ENCODE measurements at regions not wholly inside any gene's neighbourhood (a gene's known extent, or its start where the extent isn't known, plus 50 kb on each side); places are given as distances from the start of the nearest gene placed in this dataset.

GRCh38 chrX:40976981-40977380 is 108.3 kb upstream of the USP9X start:
- Histone ChIP-seq H2AK5ac (ENCODE audit: insufficient read length, low read length) (no peak overlapping the region), H3K79me2 (ENCODE audit: insufficient read depth, low read length) (no peaks in the 10 kb centered on the region), H2BK5ac (ENCODE audit: insufficient read length, low read length) (no peak overlapping the region), H2AFZ (ENCODE audit: low read length) (no peak overlapping the region), H3K4me1 (ENCODE audit: insufficient read depth, low read length) (no peaks in the 10 kb centered on the region), H4K91ac (ENCODE audit: insufficient read length, low read depth, low read length) (no peak overlapping the region), H3K27me3 (ENCODE audit: insufficient read depth, low read length) (no peaks in the 10 kb centered on the region), H2BK12ac (ENCODE audit: insufficient read length, low read depth, low read length) (no peak overlapping the region), H3T11ph (ENCODE audit: low read length) (no peak overlapping the region), H3K9ac (ENCODE audit: extremely low read depth, insufficient read length, low read length) (no peak overlapping the region), H4K8ac (replicated peaks; ENCODE audit: insufficient read length, low read depth, low read length) (no peak overlapping the region), H4K20me1 (ENCODE audit: control insufficient read depth, insufficient read depth, insufficient read length) (no peaks in the 10 kb centered on the region), H2BK120ac (ENCODE audit: low read depth, low read length, poor library complexity, severe bottlenecking) (no peak overlapping the region), H3K23me2 (ENCODE audit: insufficient read length, low read depth, low read length, poor library complexity, severe bottlenecking) (no peaks in the 10 kb centered on the region), H3K56ac (ENCODE audit: insufficient read length, low read depth, low read length) (no peak overlapping the region), H2BK20ac (ENCODE audit: low read depth, low read length, poor library complexity, severe bottlenecking) (no peak overlapping the region), H3K4me2 (ENCODE audit: insufficient read depth, insufficient read length, low read length) (no peak overlapping the region), H2BK15ac (ENCODE audit: low read depth, low read length) (no peak overlapping the region), H3K14ac (ENCODE audit: insufficient read depth, low read length) (no peak overlapping the region), H4K5ac (ENCODE audit: insufficient read length, low read depth, low read length) (no peak overlapping the region), H3K27ac (ENCODE audit: insufficient read length, low read depth, low read length) (no peak overlapping the region), H3K9me3 (ENCODE audit: control insufficient read depth, low read depth, low read length) (no peaks in the 10 kb centered on the region), H3K79me1 (ENCODE audit: insufficient read depth, low read depth, low read length, poor library complexity, severe bottlenecking) (no peaks in the 10 kb centered on the region), H3K23ac (ENCODE audit: insufficient read length, low read depth, low read length) (no peak overlapping the region), H3K18ac (ENCODE audit: insufficient read length, low read depth, low read length) (no peak overlapping the region), H3K4ac (ENCODE audit: low read depth, low read length) (no peak overlapping the region)
- no peak overlapping the region for H3K4me3 Mint-ChIP-seq
- H3K9me3 Mint-ChIP-seq: peaks cover 65 to 68% of the 10 kb centered on the region in 2 experiments
- H3K27me3 Mint-ChIP-seq (ENCODE audit: low read depth): no peaks in the 10 kb centered on the region
- peaks cover 13 to 14% of the 10 kb centered on the region in 2 experiments for H3K4me1 Mint-ChIP-seq
- H3K36me3 Mint-ChIP-seq (ENCODE audit: insufficient read depth in 1 of 3, low read depth in 3 of 3): peaks cover 10 to 22% (median 18%) of the 10 kb centered on the region in 3 experiments; a peak in 6 of 7 replicates
- no peak overlapping the region for H3K27ac Mint-ChIP-seq
- WGBS (ENCODE audit: extremely low coverage, insufficient read length, low lambda C conversion rate): no CpG with 5 or more reads among the region's 1 CpG
- DNase-seq: no peak
- no peak for TF ChIP-seq CTCF (conservative IDR thresholded peaks at IDR 0.05)
